ENCODE measurements at regions not wholly inside any gene's neighbourhood (a gene's known extent, or its start where the extent isn't known, plus 50 kb on each side); places are given as distances from the start of the nearest gene placed in this dataset.

- TF ChIP-seq, protein P1, sequence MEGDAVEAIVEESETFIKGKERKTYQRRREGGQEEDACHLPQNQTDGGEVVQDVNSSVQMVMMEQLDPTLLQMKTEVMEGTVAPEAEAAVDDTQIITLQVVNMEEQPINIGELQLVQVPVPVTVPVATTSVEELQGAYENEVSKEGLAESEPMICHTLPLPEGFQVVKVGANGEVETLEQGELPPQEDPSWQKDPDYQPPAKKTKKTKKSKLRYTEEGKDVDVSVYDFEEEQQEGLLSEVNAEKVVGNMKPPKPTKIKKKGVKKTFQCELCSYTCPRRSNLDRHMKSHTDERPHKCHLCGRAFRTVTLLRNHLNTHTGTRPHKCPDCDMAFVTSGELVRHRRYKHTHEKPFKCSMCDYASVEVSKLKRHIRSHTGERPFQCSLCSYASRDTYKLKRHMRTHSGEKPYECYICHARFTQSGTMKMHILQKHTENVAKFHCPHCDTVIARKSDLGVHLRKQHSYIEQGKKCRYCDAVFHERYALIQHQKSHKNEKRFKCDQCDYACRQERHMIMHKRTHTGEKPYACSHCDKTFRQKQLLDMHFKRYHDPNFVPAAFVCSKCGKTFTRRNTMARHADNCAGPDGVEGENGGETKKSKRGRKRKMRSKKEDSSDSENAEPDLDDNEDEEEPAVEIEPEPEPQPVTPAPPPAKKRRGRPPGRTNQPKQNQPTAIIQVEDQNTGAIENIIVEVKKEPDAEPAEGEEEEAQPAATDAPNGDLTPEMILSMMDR (IDR thresholded peaks at IDR 0.05; ENCODE audit: borderline replicate concordance) = no peak
- Histone ChIP-seq H3K4me3 (no peak overlapping the region), H3K36me3 (no peaks in the 10 kb centered on the region), H3K9me3 (replicated peaks) (peaks cover 22% of the 10 kb centered on the region), H3K27ac (replicated peaks) (no peak overlapping the region), H3K4me1 (no peaks in the 10 kb centered on the region), H3K27me3 (ENCODE audit: low read depth) (no peaks in the 10 kb centered on the region)
- intact Hi-C loops (cut with micrococcal nuclease) = no loop called here
- DNase-seq = no peak
These were observed 227.4 kb upstream of the CDH7 start for GRCh38 chr18:65523461-65523860.

DNA sequence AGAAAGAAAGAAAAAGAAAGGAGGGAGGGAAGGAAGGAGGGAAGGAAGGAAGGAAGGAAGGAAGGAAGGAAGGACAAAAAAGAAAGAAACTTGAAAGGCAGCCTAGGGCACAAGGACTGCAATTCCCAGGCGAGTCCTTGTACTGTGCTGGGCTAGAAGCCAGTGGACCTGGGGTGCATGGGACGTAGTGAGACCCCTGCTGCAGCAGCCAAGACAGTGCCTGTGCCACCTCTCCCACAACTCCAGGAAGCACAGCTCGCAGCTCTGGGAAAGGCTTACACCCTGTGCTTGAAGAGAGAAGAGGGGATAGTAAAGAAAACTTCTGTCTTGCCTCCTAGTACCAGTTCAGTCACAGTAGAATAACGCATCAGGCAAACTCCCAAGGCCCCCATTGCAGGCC lies 227.9 kb upstream of the CDH7 start:
- TF ChIP-seq, protein P1 (IDR thresholded peaks at IDR 0.05; ENCODE audit: borderline replicate concordance) = no peak
- no peak overlapping the region for H3K4me3 ChIP-seq
- H3K36me3 ChIP-seq = no peaks in the 10 kb centered on the region
- H3K27ac ChIP-seq (replicated peaks) = no peak overlapping the region
- no peak for DNase-seq
- intact Hi-C loops (cut with micrococcal nuclease) = no loop called here
- H3K27me3 ChIP-seq (ENCODE audit: low read depth) = no peaks in the 10 kb centered on the region
- H3K9me3 ChIP-seq (replicated peaks) = peaks cover 22% of the 10 kb centered on the region
- H3K4me1 ChIP-seq = no peaks in the 10 kb centered on the region

DNA sequence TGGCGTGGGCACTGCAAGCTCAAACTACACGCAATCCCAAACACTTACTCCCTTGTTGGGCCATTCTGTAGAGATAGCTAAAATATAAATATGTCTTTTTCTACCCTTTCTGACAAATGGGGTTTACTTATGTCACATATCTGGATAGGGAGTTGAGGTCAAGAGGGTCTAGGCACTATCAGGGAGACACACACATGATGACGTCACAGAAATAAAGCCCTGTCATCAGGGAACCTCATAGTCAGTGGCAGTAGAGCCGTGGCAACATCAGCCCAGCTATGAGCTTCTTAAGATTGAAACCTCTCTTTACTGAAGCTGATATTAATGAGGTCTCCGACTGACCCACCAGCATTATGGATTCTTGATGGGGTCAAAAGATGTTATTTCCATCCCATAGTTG lies 234.6 kb upstream of the CDH7 start:
- no peak for DNase-seq
- TF ChIP-seq, protein P1 (IDR thresholded peaks at IDR 0.05; ENCODE audit: borderline replicate concordance) = no peak
- H3K9me3 ChIP-seq (replicated peaks) = no peaks in the 10 kb centered on the region
- H3K27ac ChIP-seq (replicated peaks) = no peak overlapping the region
- no peaks in the 10 kb centered on the region for H3K36me3 ChIP-seq
- intact Hi-C loops (cut with micrococcal nuclease) = no loop called here
- no peaks in the 10 kb centered on the region for H3K27me3 ChIP-seq (ENCODE audit: low read depth)
- H3K4me3 ChIP-seq = no peak overlapping the region
- no peaks in the 10 kb centered on the region for H3K4me1 ChIP-seq

- Histone ChIP-seq H3K27ac (replicated peaks) (no peak overlapping the region), H3K27me3 (ENCODE audit: low read depth) (no peaks in the 10 kb centered on the region), H3K4me3 (no peak overlapping the region), H3K4me1 (no peaks in the 10 kb centered on the region), H3K9me3 (replicated peaks) (no peaks in the 10 kb centered on the region), H3K36me3 (no peaks in the 10 kb centered on the region)
- TF ChIP-seq, protein P1 (IDR thresholded peaks at IDR 0.05; ENCODE audit: borderline replicate concordance) = no peak
- intact Hi-C loops (cut with micrococcal nuclease) = no loop called here
- DNase-seq = no peak
These were observed 252.2 kb upstream of the CDH7 start for GRCh38 chr18:65498605-65499004.

GRCh38 chr18:65487569-65487968 lies 263.2 kb upstream of the CDH7 start:
- no peak for DNase-seq
- intact Hi-C loops (cut with micrococcal nuclease) = no loop called here
- peaks cover 4% of the 10 kb centered on the region for H3K9me3 ChIP-seq (replicated peaks)
- H3K4me3 ChIP-seq = no peak overlapping the region
- H3K4me1 ChIP-seq = no peaks in the 10 kb centered on the region
- no peaks in the 10 kb centered on the region for H3K36me3 ChIP-seq
- H3K27me3 ChIP-seq (ENCODE audit: low read depth) = no peaks in the 10 kb centered on the region
- H3K27ac ChIP-seq (replicated peaks) = no peak overlapping the region
- TF ChIP-seq, protein P1 (IDR thresholded peaks at IDR 0.05; ENCODE audit: borderline replicate concordance) = no peak

DNA sequence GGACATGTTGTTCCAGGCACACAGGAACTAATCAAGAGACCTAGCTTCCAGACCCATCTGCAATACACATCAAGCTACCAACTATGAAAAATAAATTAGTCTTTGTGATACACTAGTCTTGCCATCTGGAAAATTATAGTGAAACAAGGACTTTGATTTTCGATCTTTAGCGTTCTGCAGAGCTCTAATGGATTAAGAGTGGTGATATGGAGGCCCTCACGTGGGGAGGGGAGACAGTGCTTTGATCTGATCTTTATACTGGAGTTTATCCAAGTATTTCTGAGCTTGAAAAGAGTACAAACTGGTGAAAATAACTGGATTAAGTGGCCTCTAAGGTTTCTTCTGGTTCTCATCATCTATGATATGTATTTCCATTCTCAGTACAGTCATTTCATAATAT lies 273.4 kb upstream of the CDH7 start:
- H3K27me3 ChIP-seq (ENCODE audit: low read depth) = no peaks in the 10 kb centered on the region
- no peak overlapping the region for H3K27ac ChIP-seq (replicated peaks)
- DNase-seq = no peak
- TF ChIP-seq, protein P1 (IDR thresholded peaks at IDR 0.05; ENCODE audit: borderline replicate concordance) = no peak
- H3K36me3 ChIP-seq = no peaks in the 10 kb centered on the region
- intact Hi-C loops (cut with micrococcal nuclease) = no loop called here
- H3K4me1 ChIP-seq = no peaks in the 10 kb centered on the region
- no peak overlapping the region for H3K4me3 ChIP-seq
- peaks cover 4% of the 10 kb centered on the region for H3K9me3 ChIP-seq (replicated peaks)
